ENCODE measurements at regions not wholly inside any gene's neighbourhood (a gene's known extent, or its start where the extent isn't known, plus 50 kb on each side); places are given as distances from the start of the nearest gene placed in this dataset.

DNA sequence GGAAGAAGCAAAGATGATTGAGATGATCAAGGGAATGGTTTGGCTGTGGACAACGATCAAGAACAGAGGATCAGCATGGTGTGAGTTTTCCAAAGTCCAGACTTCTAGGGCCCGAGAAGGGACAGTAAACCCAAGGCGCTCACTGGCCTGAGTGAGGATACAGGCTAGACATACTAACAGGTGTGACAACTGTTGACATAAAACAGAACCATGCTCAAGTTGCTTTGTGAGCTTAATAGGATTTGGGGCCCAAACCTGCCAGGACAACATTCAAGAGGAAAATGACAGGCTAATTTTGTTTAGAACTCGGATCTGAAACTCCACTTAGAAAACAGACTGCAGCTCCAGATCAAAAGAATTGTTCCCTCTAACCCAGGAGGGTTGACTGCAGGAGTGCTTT is 68.1 kb upstream of the ACKR3 start:
- no peak for DNase-seq

DNA sequence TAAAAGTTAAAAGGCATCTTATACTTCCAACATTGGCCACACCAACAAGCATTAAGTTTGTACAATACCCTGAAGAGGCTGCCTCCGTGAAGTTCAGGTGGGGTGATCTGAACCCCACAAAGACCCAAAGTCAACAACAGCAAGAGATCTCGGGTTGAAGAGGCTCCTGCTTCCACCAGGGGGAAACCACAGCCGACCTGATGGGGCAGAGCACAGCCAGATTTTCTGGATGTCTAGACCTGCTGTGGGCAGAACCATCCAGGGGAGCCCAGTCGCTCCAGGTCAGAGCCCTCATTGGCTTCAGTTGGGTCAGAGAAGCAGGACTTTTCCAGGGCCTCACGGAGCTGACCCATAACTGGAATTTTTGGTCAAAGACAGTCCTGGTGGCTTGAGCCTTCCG is 66.5 kb upstream of the ACKR3 start:
- no peak for DNase-seq

GRCh38 chr2:236503583-236503982 is 66.0 kb upstream of the ACKR3 start:
- DNase-seq = no peak

DNA sequence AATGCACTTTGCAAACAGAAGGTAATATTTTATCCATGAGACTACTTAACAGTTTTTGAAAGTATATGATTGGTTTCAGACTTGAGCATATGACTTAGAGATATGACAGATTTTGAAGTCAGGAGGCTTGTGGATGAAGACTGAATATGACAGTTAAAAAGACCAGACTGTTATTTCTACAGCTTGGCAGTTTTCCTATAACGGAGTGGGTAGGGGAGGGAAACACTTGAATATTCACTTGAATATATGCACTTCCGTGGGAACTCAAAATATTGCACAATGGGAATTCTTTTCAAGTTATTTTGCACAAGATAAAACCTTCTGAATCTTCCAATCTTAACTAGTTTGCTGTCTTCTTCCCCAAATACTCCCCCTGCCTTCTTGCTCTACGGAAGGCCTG is 64.6 kb upstream of the ACKR3 start:
- no peak for DNase-seq

DNA sequence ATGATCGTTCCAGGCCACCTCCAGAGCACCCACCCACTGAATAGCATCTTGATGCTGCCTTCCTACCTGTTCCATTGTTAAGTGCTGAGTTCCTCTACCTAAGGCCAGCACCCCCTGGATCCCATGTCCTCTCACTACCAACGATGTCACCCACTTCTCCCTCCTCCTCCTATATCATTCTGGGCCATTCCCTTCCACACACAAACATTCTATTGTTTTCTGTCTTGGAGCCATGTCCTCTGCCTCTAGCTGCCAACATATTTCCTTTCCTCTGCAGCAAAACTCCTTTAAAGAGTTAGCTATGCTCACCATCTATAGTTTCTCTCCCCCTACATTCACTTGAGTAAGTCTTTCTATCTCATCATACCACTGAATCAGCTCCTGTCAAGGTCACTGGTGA is 64.0 kb upstream of the ACKR3 start:
- DNase-seq = no peak

DNA sequence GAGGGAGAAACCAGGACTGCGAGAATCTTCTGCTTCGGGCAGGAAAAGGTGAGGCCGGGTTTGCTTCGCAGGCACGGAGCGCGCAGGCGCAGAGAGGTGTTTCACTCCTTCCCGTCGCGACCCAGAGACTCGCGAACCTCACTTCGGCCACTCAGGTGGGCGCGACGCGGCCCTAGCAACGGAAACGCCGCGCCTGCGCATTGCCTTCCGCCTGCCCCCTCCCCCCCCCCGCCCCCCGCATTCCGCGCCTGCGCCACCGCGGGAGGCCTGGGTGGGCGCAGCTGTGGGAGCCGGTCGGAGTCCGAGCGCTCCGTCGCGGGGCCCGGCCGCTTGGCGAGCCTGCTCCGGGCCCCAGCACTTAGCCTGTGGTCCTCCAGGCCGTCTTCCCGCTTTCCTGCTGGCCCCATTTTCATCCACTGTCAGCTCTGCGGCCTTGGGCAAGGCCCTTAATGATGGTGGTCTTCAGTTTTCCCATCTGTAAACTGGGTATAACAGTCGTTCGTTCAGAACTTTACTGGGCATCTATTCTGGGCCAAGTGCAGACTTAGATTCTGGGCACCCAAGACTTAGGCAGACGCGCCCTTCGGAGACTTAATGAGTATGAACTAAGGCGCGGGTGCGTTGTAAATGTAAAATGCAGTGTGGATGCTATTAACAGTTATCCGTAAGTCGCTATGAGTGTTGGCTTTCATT is 62.1 kb upstream of the ACKR3 start:
- no peak for DNase-seq

GRCh38 chr2:236508466-236508865 is 61.2 kb upstream of the ACKR3 start:
- no peak for DNase-seq

DNA sequence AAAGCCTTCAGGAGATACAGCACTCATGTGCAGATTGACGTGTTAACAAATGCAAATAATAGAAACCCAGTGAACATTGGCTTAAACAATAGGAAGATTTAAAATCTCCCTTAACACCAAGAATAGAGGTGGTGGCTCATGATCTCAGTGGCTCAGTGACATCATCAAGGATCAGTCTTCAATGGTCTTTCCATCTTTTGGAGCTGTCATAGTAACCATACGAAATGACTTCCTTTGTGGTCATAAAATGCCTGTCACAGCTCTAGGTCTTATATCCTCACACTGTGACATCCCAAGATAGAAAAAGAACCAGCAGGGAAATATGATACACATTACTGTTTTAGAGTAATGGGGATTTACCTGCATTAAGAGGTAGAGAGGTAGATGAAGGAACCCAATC is 59.6 kb upstream of the ACKR3 start:
- DNase-seq = no peak

GRCh38 chr2:236511266-236511665 is 58.4 kb upstream of the ACKR3 start:
- no peak for DNase-seq

DNA sequence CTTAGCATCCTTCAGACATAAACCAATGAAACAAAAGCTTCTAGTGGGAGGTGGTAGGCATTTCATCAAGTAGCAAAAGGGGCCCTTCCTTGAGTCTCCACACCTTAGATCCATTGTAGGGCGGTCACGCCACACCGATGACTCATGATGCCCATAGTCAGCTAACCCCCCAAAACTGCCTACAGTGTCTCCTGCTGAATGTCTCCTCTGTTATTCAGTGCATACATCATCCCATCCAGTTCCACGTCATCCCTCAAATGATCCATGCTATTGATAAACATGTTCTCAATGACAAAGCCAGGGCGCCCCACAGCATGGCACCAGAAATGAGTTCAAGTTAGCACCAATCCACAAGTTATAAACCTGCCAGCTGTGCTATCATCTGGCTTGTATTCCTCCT is 57.4 kb upstream of the ACKR3 start:
- DNase-seq = no peak

- peak; percentile 33 for DNase-seq
Observed at GRCh38 chr2:236512902-236513435, 56.7 kb upstream of the ACKR3 start.

GRCh38 chr2:236513956-236514355 is 55.7 kb upstream of the ACKR3 start:
- DNase-seq = no peak

GRCh38 chr2:236516708-236517107 is 52.9 kb upstream of the ACKR3 start:
- DNase-seq = no peak

GRCh38 chr2:236517251-236518031 is 52.2 kb upstream of the ACKR3 start:
- DNase-seq = no peak
